ENCODE measurements at regions not wholly inside any gene's neighbourhood (a gene's known extent, or its start where the extent isn't known, plus 50 kb on each side); places are given as distances from the start of the nearest gene placed in this dataset.

- Mint-ChIP-seq H3K36me3 (ENCODE audit: low read depth) (no peaks in the 10 kb centered on the region), H3K4me1 (peaks cover 8% of the 10 kb centered on the region), H3K9me3 (no peaks in the 10 kb centered on the region), H3K27me3 (ENCODE audit: insufficient read depth, low read depth, poor library complexity) (peaks cover 2% of the 10 kb centered on the region), H3K27ac (no peak overlapping the region), H3K4me3 (no peak overlapping the region)
- Histone ChIP-seq H3K79me2 (replicated peaks; ENCODE audit: insufficient read depth) (no peaks in the 10 kb centered on the region), H2AFZ (no peak overlapping the region), H3K4me3 (no peak overlapping the region), H3K27ac (ENCODE audit: low read depth) (no peak overlapping the region), H3K4me2 (no peak overlapping the region), H3F3A (replicated peaks; ENCODE audit: low read depth) (no peaks in the 10 kb centered on the region), H4K20me1 (replicated peaks; ENCODE audit: insufficient read depth) (no peaks in the 10 kb centered on the region), H3K36me3 (ENCODE audit: insufficient read depth) (no peaks in the 10 kb centered on the region), H3K27me3 (ENCODE audit: insufficient read depth) (no peaks in the 10 kb centered on the region), H3K4me1 (ENCODE audit: insufficient read depth) (no peaks in the 10 kb centered on the region), H3K9me2 (ENCODE audit: insufficient read depth) (no peaks in the 10 kb centered on the region; the same call in 1 of the 2 replicates)
- TF ChIP-seq, protein P1, sequence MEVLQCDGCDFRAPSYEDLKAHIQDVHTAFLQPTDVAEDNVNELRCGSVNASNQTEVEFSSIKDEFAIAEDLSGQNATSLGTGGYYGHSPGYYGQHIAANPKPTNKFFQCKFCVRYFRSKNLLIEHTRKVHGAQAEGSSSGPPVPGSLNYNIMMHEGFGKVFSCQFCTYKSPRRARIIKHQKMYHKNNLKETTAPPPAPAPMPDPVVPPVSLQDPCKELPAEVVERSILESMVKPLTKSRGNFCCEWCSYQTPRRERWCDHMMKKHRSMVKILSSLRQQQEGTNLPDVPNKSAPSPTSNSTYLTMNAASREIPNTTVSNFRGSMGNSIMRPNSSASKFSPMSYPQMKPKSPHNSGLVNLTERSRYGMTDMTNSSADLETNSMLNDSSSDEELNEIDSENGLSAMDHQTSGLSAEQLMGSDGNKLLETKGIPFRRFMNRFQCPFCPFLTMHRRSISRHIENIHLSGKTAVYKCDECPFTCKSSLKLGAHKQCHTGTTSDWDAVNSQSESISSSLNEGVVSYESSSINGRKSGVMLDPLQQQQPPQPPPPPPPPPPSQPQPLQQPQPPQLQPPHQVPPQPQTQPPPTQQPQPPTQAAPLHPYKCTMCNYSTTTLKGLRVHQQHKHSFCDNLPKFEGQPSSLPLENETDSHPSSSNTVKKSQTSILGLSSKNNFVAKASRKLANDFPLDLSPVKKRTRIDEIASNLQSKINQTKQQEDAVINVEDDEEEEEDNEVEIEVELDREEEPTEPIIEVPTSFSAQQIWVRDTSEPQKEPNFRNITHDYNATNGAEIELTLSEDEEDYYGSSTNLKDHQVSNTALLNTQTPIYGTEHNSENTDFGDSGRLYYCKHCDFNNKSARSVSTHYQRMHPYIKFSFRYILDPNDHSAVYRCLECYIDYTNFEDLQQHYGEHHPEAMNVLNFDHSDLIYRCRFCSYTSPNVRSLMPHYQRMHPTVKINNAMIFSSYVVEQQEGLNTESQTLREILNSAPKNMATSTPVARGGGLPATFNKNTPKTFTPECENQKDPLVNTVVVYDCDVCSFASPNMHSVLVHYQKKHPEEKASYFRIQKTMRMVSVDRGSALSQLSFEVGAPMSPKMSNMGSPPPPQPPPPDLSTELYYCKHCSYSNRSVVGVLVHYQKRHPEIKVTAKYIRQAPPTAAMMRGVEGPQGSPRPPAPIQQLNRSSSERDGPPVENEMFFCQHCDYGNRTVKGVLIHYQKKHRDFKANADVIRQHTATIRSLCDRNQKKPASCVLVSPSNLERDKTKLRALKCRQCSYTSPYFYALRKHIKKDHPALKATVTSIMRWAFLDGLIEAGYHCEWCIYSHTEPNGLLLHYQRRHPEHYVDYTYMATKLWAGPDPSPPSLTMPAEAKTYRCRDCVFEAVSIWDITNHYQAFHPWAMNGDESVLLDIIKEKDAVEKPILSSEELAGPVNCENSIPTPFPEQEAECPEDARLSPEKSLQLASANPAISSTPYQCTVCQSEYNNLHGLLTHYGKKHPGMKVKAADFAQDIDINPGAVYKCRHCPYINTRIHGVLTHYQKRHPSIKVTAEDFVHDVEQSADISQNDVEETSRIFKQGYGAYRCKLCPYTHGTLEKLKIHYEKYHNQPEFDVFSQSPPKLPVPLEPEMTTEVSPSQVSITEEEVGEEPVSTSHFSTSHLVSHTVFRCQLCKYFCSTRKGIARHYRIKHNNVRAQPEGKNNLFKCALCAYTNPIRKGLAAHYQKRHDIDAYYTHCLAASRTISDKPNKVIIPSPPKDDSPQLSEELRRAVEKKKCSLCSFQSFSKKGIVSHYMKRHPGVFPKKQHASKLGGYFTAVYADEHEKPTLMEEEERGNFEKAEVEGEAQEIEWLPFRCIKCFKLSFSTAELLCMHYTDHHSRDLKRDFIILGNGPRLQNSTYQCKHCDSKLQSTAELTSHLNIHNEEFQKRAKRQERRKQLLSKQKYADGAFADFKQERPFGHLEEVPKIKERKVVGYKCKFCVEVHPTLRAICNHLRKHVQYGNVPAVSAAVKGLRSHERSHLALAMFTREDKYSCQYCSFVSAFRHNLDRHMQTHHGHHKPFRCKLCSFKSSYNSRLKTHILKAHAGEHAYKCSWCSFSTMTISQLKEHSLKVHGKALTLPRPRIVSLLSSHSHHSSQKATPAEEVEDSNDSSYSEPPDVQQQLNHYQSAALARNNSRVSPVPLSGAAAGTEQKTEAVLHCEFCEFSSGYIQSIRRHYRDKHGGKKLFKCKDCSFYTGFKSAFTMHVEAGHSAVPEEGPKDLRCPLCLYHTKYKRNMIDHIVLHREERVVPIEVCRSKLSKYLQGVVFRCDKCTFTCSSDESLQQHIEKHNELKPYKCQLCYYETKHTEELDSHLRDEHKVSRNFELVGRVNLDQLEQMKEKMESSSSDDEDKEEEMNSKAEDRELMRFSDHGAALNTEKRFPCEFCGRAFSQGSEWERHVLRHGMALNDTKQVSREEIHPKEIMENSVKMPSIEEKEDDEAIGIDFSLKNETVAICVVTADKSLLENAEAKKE (CRISPR knock-in tag; IDR thresholded peaks at IDR 0.05), result no peak
- no peak for TF ChIP-seq ZNF114 (CRISPR knock-in tag; IDR thresholded peaks at IDR 0.05)
- TF ChIP-seq, protein P2, sequence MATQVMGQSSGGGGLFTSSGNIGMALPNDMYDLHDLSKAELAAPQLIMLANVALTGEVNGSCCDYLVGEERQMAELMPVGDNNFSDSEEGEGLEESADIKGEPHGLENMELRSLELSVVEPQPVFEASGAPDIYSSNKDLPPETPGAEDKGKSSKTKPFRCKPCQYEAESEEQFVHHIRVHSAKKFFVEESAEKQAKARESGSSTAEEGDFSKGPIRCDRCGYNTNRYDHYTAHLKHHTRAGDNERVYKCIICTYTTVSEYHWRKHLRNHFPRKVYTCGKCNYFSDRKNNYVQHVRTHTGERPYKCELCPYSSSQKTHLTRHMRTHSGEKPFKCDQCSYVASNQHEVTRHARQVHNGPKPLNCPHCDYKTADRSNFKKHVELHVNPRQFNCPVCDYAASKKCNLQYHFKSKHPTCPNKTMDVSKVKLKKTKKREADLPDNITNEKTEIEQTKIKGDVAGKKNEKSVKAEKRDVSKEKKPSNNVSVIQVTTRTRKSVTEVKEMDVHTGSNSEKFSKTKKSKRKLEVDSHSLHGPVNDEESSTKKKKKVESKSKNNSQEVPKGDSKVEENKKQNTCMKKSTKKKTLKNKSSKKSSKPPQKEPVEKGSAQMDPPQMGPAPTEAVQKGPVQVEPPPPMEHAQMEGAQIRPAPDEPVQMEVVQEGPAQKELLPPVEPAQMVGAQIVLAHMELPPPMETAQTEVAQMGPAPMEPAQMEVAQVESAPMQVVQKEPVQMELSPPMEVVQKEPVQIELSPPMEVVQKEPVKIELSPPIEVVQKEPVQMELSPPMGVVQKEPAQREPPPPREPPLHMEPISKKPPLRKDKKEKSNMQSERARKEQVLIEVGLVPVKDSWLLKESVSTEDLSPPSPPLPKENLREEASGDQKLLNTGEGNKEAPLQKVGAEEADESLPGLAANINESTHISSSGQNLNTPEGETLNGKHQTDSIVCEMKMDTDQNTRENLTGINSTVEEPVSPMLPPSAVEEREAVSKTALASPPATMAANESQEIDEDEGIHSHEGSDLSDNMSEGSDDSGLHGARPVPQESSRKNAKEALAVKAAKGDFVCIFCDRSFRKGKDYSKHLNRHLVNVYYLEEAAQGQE (IDR thresholded peaks at IDR 0.05; ENCODE audit: unreplicated experiment), result no peak
- no peak for TF ChIP-seq CREB1 (CRISPR knock-in tag; IDR thresholded peaks at IDR 0.05; ENCODE audit: low read depth)
- DNase-seq (ENCODE audit: low spot score), result no peak
- no peak for ATAC-seq
These were observed 405.2 kb upstream of the FLRT2 start for GRCh38 chr14:85124631-85125290.

Data from GM23338 (cell line).